Kidney capillary endothelial cell (primary cell): ENCODE measurements at regions not wholly inside any gene's neighbourhood (a gene's known extent, or its start where the extent isn't known, plus 50 kb on each side); places are given as distances from the start of the nearest gene placed in this dataset.
"Not testable (repeated sequence)": the region's sequence is repeated elsewhere in the genome, so short reads cannot be mapped to it uniquely, and the experiment has no call there.

Source experiments
- DNase-seq: peaks from one replicate; pipeline ENCODE4 v3.0.0-alpha.2; 2018; ENCODE audit warnings: low spot score

DNA sequence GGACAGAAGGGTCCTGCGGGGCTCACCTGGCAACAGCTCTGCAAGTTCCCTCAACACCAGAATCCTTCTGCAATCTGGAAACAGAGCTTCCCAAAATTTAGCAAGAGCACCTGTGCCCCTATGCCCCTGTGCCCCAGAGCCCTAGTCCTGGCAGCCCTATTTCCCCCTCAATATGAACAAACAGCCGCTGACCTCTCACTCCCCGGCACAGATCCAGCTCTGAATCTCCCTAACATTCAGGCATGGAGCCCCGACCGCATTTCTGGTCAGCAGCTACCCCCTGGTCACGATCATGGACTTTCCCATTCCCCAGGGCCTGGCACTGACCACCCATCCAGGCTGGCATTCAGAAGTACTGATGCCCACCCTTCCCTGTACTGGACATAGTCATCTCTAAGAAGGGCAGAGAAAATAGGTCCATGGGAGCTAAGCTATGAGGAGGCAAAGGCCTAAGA lies 110.8 kb upstream of the SMURF2 start:
- no peak for DNase-seq

DNA sequence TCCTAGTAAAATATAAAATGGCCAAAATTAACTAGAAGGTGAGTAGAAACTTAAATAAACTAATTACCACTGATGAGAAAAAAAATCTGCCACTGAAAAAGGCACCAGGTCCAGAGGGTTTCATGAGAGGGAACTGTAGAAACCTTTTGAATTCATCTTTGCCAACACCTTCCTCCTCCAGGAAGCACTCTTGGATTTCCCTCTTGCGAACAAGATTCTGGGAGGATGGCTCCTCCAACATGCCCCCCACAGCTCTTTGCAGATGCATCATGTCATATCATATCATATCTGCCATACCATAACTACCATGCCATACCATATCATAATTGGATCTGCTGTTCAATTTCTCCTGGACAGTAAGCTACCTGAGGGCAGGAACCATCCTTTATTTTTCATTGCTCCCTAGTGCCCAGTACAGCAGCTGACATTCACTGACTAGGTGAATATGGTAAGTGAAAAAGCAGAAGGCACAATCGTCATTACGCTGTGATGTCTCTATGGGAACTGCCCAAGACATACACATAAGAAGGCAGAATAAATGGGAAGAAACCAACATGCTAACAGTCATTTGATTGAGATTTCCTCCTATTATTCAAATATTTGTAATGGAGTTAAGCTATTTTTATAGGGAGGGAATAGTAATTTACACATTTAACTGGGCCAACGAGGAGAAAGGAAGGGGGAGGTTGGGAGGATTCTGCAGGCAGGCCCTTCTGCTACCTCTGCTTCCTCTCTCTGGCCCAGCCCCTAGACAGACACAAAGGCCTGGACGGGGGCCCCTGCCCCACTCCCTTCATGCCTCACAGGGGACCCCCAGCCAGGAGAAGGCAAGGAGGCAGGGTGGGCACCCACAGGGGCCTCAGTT lies 110.1 kb upstream of the SMURF2 start:
- DNase-seq, result no peak

DNA sequence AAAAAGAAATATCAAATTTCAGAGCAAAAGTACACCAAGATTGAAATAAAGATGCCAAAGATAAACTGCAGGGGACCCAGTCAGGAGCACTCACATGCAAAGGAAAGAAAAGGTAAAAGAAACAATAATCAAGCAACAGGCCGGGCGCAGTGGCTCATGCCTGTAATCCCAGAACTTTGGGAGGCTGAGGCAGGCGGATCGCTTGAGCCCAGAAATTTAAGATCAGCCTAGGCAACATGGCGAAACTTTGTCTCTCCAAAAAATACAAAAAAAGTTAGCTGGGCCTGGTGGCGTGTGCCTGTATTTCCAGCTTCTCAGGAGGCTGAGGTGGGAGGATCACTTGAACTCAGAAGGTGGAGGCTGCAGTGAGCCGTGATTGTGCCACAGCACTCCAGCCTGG lies 107.6 kb upstream of the SMURF2 start:
- DNase-seq, result no peak

DNA sequence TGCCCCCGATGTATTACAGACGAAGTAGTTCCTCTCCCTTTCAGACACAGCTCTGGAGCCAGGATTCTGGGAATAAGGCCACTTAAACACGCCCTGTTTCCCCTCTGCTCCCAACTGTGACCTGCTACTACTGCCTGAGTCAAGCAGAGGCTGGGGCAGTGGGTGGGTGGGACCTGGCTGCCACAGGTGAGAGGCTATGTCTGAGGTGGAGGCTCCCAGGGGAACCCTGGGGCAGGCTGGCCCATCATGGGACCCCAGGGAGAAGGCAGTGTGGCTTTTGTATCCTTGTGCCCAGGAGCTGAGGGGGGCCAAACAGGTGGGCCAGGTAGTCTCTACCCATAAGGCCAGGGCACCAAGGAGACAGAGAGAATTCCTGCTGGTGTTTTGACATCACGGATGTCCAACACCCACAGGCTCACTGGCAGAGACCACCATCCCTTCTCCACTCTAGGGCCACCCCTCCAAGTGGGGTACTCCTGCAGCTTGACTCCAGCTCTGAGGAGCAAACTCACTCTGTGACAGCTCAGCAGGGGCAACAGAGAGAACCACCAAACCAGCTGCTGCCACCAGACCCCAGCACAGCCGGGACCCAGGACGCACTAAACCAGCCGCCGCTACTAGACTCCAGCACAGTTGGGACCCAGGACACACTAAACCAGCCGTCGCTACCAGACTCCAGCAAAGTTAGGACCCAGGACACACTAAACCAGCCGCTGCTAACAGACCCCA lies 105.3 kb upstream of the SMURF2 start:
- DNase-seq, result no peak

DNA sequence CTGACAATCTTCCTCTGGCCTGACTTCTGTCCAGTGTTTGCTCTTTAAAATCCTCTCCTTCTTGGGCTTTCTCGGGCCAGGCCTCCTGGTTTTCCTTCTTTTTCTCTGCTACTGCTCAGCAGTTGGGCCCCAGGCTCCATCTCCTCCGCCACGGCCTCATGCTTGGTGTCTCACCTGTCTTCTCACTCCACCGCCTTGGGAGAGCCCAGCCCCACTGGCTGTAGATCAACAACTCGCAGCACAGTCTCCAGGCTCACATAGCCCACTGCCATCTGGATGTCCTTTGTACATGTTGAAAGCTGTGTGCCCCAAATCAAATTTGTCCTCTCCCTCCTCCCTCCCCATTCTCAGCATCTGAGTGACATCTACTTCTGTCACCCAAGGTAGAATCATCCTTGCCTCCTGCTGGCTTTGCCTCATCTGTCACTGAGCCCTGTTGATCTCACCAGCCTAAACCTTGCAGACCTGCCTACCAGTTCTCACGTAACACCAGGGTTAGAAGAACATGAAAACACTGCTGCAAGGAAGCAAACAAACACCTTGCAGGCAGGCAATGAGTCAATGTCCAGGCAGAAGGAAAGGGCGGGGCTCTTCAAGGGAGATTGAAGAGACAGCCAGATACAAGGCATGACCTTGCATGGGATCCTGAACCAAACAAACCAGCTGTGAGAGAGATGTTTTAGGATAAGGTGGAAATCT lies 103.2 kb upstream of the SMURF2 start:
- peak; percentile 27 for DNase-seq

DNA sequence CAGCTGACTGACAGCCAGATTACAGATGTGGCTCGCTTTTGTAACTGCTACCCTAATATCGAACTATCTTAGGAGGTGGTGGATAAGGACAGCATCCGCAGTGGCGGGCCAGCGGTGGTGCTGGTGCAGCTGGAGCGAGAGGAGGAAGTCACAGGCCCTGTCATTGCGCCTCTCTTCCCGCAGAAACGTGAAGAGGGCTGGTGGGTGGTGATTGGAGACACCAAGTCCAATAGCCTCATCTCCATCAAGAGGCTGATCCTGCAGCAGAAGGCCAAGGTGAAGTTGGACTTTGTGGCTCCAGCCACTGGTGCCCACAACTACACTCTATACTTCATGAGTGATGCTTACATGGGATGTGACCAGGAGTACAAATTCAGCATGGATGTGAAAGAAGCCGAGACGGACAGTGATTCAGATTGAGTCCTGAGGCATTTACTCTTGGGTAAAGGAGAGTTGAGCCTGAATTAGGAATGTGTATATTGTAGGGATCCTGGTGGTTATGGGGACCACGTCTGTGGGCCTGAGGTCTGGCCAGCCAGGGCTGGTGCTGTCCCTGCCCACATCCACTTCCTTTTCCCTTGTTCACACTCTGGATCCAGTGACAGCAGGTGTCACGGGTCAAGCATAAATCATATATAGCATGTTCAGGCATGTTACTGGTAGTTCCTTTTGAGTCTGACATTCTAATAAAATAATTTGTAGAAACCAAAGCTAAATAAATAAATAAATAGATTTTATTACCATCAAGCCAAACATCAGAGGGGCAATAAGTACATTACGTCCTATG lies 89.0 kb upstream of the SMURF2 start:
- no peak for DNase-seq

DNA sequence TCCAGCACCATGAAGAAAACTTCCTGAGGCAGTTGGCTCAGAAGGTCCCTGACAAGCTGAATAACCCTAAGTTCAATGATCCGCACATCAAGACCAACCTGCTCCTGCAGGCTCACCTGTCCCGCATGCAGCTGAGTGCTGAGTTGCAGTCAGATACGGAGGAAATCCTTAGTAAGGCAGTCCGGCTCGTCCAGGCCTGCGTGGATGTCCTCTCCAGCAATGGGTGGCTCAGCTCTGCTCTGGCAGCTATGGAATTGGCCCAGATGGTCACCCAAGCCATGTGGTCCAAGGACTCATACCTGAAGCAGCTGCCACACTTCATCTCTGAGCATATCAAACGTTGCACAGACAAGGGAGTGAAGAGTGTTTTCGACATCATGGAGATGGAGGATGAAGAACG lies 88.4 kb upstream of the SMURF2 start:
- DNase-seq, result no peak

DNA sequence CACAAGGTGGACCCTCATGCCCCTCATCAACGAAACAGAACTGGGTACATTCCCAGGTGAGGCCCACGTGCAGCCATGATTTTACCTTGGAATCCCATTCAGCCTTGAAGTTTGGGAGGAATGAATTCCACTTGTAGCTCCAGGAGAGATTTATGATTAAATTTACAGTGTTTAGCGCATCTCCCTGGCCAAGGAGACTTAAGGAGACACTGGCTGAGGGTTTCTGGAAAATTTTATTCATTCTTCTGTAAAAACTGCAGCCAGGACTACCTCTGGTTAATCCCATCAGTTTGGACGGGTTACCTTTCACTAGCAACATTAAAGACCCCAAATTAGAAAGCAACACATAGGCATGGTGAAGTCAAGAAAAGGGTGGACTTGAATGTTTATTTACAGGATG lies 87.2 kb upstream of the SMURF2 start:
- DNase-seq, result no peak

DNA sequence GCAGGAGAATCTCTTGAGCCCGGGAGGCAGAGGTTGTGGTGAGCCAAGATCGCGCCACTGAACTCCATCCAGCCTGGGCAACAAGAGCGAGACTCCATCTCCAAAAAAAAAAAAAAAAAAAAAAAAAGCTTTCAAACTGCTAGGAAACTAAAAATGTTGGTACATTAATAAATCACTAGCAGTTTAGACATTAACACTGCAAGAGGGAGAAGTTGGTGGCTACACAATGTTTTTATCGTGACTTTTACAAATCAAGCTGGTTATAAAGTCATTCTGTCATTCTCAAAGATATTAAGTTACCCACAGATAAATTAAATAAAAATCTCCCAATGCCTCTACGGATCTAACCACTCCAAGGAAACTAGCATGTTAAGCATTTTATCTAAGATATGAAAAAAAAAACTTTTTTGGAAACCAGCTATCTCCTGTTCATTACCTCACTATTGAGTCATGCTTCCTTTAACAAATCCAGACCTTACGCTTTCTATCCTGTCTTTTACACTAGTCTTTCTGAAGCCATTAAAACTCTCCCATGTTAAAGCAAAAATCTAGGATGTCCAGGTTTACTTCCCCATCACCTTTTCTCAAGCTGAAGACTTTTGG lies 85.9 kb upstream of the SMURF2 start:
- peak; percentile 61 for DNase-seq

DNA sequence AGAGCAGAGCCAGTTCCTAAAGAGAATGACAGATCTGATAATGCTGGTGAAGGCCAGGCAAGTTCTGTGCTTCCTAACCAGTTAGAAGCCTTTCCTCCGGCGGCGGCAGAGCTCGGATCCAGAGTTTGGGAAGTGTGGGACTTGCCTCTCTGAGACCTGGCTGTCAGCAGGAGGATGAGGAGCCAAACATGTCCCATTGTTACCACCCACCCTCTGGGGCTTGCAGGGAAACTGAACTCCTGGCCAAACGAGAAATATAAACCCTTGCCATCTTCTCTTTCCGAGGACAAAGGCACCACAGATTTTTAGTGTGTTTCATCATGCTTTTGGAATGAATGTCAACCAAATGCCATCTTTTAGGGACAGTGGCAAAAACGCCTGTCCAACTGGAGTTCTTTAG lies 80.2 kb upstream of the SMURF2 start:
- no peak for DNase-seq

DNA sequence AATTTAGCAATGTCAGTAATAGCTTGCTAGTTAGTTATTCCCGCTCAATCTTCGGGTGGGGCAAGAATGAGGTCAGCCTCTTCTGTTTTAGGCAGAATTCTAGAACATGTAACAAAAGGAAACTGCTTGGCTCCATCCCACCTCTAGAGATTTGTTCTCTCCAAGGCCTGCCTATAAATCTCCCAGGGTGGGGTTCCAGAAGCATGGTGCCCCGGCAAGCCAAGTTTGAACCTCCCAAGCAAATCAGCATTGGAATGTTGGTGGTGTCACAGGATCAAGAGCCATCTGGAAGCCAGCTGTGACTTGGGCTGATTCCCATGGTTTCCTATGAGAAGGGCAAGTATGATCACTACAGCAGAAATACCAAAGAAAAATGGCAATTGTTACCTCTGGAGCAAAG lies 79.8 kb upstream of the SMURF2 start:
- peak; percentile 45 for DNase-seq

DNA sequence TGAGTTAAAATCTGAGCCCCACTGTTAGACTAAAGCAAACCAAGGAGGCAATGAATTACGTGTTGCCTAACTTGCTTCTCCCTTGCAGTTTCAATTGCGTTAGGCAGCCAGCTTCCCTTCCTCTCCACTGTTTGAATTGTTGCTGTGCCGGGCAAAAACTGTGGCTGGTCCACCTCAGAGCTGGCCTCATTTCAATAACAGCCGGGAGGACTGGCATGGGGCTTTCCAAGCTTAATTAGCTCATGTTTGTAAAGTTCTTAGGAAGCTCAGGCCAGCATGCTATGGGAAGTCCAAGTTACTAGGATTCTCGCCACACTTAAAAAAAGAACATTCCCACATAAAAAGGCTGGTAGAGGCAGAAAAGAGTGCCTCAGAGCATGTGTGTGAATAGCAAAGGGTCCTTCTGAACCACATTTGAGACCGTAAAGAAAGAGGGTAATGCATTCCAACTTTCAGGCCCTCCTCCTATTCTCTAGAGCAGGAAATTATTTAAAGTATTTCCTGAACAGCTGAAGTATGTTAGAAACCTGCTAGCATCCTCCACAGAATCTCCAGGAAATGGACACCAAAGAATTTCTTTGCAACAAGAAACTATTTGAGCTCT lies 79.0 kb upstream of the SMURF2 start:
- peak; percentile 47 for DNase-seq

DNA sequence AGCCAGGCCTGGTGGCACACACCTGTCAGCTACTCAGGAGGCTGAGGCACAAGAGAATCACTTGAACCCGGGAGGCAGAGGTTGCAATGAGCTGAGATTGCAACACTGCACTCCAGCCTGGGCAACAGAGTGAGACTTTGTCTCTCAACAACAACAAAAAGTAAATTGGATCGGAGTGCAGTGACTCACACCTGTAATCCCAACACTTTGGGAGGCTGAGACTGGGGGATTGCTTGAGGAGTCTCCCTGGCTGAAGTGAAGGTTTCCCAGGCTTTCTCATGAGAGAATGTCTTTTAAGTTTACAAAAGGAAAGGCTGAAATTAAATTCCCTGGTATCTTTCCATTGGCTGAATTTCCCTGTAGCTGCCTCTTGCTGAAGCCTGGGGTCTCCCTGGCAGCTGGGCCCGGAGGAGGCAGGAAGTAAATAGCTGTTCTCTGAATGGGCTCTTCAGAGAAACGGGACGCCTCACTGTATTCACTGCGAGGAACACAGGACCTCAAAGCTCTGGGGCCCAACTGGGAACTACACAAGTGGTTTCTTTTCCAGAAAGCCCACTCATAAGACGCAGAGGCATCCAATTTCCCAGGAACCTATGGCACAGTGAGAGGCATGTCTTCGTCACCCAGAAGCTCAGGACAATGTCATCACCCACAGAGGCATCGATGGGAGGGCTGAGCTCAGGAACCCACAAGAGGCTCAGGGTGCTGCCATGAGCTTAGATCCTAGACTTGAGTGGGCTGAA lies 77.4 kb upstream of the SMURF2 start:
- DNase-seq, result peak; percentile 31

DNA sequence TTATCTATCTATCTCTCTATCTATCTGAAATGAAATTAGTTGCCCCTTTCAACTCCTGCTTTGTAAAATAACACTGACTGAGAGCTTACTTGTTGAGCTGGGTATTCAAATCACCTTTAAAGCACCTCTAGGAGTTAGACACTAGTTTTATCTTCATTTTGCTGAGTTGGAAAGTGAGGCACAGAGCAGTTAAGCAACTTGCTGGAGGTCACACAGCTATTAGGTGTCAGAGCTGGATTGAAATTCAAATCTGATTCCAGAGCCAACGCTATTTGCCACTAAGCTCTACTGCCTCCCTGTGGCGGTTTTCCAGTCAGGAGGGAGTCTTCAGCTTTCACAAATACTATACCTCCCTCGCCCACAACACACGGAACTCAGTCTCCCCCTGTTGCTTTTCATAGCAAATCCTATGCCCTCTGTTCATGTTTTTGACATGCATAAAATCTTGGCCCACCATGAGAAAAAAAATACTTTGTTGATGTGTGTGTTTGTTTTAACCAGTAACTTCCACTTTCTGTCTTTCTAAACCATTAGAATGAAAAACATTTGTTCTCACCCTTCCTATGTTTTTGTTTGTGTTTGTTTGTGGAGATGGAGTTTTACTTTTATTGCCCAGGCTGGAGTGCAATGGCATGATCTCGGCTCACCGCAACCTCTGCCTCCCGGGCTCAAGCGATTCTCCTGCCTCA lies 74.8 kb upstream of the SMURF2 start:
- peak; percentile 59 for DNase-seq

DNA sequence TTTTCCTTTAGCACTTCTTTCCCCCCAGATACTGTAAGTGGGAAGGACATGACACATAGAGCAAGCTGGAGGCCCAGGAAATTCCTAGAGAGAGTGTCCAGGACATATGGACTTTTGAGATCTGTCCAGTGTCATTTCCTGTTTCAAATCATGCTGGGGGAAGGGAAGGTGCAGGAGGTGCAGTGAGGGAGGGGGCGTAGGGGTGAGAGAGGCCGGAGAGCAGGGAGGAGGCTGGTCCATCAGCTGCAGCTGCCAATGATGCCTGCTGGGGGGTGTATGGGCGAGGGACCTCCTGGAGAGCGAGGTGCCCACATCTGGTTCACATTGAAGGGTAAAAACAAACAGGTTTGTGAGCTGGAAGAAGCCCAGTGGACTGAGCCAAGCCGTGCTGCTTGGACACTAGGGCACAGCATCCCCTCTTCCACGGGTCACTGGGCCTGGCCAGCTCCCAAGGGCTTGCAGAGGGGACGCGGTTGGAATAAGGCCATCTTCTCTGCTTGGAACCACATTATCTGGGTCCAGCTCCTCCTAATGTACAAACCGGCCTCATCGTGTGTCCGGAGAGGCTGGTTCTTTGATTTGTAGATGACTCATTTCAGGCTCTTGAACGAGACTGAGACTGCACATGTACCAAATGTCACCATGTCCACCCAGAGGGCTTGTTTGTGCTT lies 70.4 kb upstream of the SMURF2 start:
- DNase-seq, result peak; percentile 89

DNA sequence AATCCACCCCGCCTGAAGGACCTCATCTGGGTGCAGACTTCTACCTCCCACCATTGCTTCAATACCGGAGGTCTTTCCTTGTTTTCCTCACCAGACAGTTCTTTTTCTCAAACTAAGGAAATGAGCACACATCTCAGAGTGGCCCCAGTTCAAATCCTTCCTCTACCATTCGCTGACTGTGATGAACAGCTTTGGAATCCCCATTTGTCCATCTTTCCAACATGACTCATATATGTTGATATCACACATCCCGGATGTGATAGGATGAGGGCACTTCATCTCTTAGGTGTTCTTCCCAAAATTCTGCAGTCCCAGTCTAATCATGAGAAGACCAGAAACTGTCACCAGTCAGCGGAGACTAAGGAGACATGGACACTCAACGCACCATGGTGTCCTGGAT lies 67.9 kb upstream of the SMURF2 start:
- DNase-seq, result peak; percentile 83

DNA sequence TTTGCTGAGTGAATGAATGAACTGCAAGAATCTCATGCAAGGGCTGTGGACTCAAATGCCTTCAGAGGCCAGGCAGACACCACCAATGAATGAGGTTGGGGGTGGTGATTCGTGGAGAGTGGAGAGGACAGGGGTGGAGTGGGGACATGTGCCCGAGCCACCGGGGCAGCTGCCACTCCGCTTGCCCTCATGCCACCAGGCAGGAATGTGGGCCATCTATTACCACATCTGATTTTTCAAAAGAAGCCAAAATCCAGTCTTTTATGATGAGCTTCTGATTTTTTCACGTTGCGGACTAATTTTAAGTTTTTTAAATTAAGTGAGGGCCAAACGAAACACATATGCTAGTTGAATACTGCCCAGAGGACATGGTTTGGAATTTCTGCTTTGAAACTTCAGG lies 67.1 kb upstream of the SMURF2 start:
- no peak for DNase-seq

DNA sequence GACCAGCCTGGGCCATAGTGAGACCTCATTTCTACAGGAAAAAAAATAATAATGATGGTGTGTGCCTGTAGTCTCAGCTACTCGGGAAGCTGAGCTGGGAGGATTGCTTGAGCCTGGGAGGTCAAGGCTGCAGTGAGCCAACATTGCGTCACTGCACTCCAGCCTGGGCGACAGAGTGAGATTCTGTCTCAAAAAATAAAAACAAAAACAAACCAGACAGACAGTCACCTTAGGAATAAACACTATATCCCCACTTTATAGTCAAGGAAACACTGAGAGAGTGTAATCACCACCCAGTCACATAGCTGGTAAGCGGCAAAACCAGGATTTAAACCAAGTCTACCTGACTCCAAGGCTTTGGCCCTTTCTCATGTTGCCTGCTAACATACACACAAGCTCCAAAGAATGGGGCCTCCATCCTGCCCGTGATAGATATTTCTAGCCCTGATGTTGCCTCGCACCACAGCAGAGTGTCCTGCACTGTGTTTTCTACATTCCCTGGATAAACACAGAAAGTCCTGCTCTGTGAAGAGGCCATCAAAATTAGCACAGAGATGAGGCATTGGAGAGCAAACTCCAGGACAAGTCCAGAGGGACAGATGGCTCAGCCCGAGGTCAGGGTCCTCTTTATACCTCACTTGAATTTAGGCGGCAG lies 66.1 kb upstream of the SMURF2 start:
- DNase-seq, result no peak

DNA sequence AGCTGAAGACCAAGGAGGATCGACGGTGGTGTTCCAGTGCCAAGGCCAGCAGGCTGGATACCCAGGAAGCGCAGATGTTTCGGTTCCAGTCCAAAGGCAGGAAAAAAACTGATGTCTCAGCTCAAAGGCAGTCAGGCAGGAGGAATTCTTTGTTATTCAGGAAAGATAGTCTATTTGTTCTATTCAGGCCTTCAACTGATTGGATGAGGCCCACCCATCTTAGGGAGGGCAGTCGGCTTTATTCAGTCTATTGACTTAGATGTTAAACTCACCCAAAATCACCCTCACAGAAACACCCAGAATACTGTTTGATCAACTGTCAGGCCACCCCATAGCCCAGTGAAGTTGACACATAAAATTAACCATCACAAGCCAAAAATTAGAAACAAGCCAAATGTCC lies 63.9 kb upstream of the SMURF2 start:
- DNase-seq, result not testable (repeated sequence)
